Activated CD4-positive, alpha-beta memory T cell treated with anti-CD3 and anti-CD28 coated beads for 36 hours (primary cell): ENCODE measurements at regions not wholly inside any gene's neighbourhood (a gene's known extent, or its start where the extent isn't known, plus 50 kb on each side); places are given as distances from the start of the nearest gene placed in this dataset.

Experiments used
- CTCF ChIA-PET: fragments of 350-600 bp; sonication (Branson Sonifier 250); formaldehyde crosslinking; loops from one replicate; lab custom pipeline; 2021; ENCODE audit warnings: antibody characterized with exemption, inconsistent platforms; lab: Charles Lee
- POLR2A ChIA-PET: fragments of 350-600 bp; sonication (Branson Sonifier 250); formaldehyde crosslinking; loops from one replicate; lab custom pipeline; 2021; ENCODE audit warnings: antibody characterized with exemption; lab: Charles Lee
- DNase-seq: peaks from one replicate; pipeline ENCODE4 v3.0.0-alpha.2; 2020
- H3K27ac Mint-ChIP-seq: one replicate; pipeline ENCODE4 v1.8.0; 2021; ENCODE audit warnings: mixed read lengths
- H3K27me3 Mint-ChIP-seq: one replicate; pipeline ENCODE4 v1.8.0; 2021; ENCODE audit warnings: mixed read lengths
- H3K36me3 Mint-ChIP-seq: one replicate; pipeline ENCODE4 v1.8.0; 2021; ENCODE audit warnings: mixed read lengths
- H3K4me1 Mint-ChIP-seq: one replicate; pipeline ENCODE4 v1.8.0; 2021; ENCODE audit warnings: low read depth, mixed read lengths
- H3K4me3 Mint-ChIP-seq: one replicate; pipeline ENCODE4 v1.8.0; 2021; ENCODE audit warnings: mild to moderate bottlenecking, mixed read lengths
- H3K9me3 Mint-ChIP-seq: one replicate; pipeline ENCODE4 v1.8.0; 2021; ENCODE audit warnings: mixed read lengths
- intact Hi-C: fragments of 100-400 bp; cut with micrococcal nuclease; formaldehyde crosslinking; loops from one replicate; pipeline ENCODE4 v1.15.1; 2023

DNA sequence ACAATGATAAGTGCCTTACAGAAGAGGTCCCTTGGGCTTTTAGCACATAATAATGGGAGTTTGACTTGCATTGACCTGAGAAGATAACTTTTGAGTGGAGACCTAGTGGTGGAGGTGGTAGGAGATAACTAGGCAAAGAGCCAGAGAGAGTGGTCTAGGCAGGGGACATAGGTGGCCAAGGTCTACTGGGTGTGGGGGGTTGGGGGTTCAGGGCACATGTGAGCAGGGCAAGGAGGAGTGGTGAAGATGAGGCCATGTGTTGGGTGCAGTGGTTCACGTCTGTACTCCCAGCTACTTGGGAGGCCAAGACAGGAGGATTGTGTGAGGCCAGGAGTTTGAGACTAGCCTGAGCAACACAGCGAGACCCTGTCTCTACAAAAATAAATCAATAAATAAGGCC, 74.3 kb upstream of the CTNNBL1 start:
- ChIA-PET POLR2A (no interaction called here), CTCF (no interaction called here)
- H3K4me3 Mint-ChIP-seq, result no peak overlapping the region
- H3K9me3 Mint-ChIP-seq, result no peaks in the 10 kb centered on the region
- H3K27ac Mint-ChIP-seq, result no peak overlapping the region
- H3K27me3 Mint-ChIP-seq, result peaks cover 40% of the 10 kb centered on the region
- intact Hi-C loops, result no loop called here
- no peaks in the 10 kb centered on the region for H3K36me3 Mint-ChIP-seq
- H3K4me1 Mint-ChIP-seq, result no peaks in the 10 kb centered on the region
- DNase-seq, result no peak

DNA sequence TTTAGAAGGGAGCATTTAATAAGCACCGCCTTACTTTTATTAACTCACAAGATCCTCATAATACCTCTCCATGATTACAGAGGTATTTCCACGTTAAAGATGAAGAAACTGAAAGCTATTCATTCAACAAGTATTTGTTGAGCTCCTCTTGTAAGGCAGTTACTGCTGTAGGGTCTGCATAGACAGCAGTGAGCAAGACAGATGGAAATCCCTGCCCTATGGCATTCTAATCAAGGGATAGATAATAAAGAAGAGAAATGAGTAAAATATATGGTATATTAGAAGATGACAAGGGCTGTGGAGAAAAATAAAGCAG, 77.8 kb upstream of the CTNNBL1 start:
- POLR2A ChIA-PET, result no interaction called here
- Mint-ChIP-seq H3K36me3 (no peaks in the 10 kb centered on the region), H3K9me3 (no peaks in the 10 kb centered on the region), H3K4me3 (no peak overlapping the region), H3K27ac (no peak overlapping the region), H3K4me1 (no peaks in the 10 kb centered on the region), H3K27me3 (peaks cover 23% of the 10 kb centered on the region)
- CTCF ChIA-PET, result interaction anchor here (0.7 to 1.6 kb wide), 11 partner anchors 8 to 277 kb away, joined by 3 to 5 read pairs (median 3); no protein-coding TSS in a partner anchor
- no peak for DNase-seq
- intact Hi-C loops, result no loop called here

DNA sequence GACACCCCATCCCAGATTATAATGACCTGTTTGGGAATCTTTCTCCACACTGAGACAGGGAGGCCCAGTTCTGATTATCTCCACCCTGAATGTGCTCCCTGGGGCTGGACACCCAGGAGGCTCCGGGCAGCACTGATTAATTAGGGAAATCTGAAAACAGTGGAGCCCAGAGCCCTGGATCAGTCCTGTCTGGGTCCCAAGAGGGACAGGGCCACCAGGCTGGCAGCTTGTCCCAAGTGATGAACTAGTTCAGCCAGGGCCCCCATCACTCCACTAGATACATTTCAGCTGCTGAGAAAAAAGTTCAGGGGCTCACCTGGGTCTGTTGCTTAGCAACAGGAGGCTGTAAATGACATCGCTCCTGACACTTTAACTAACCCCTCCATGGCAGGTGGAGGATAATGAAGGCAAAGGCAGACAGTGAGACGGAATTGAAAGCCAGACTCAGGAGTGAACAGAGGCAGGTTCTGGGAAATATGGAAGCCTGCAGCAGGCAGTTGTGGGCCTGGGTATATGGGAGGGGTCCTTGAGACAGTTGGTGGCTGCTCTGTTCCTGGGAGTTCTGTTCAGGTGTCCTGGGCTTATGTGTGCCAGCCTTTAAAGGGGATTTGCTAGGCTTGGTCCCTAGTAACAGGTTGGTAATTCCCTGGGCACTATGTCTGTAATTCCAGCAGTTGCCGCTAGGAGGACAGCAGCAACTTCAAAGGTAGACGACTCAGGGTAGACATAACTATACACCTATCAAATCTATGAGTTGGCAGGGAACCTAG, 78.3 kb upstream of the CTNNBL1 start:
- Mint-ChIP-seq H3K4me3 (no peak overlapping the region), H3K36me3 (no peaks in the 10 kb centered on the region), H3K9me3 (no peaks in the 10 kb centered on the region), H3K27me3 (peaks cover 20% of the 10 kb centered on the region), H3K27ac (no peak overlapping the region), H3K4me1 (no peaks in the 10 kb centered on the region)
- CTCF ChIA-PET, result interaction anchor here (0.7 to 1.6 kb wide), 11 partner anchors 8 to 552 kb away, joined by 3 to 5 read pairs (median 3); no protein-coding TSS in a partner anchor
- DNase-seq, result peak; percentile 72
- intact Hi-C loops, result no loop called here
- POLR2A ChIA-PET, result no interaction called here

DNA sequence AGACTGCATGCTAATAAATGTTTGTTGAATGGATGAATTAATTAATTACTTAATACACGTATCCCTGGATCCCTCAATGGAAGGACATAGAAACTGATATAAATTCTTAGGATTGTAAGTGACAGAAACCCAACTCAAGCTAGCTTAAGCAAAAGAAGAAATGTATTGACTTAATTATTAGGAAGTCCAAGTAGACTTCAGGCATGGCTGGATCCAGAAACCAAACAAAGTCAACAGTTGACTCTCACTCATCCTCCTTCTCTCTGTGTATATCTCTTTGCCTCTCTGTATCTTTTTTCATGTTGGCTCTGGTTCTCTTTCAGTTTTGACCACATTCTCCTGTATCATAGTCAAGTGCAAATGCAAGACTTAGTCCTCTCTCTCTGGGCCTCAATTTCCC, 82.0 kb upstream of the CTNNBL1 start:
- H3K36me3 Mint-ChIP-seq, result no peaks in the 10 kb centered on the region
- intact Hi-C loops, result no loop called here
- no peak overlapping the region for H3K27ac Mint-ChIP-seq
- ChIA-PET POLR2A (no interaction called here), CTCF (no interaction called here)
- no peaks in the 10 kb centered on the region for H3K9me3 Mint-ChIP-seq
- peaks cover 12% of the 10 kb centered on the region for H3K27me3 Mint-ChIP-seq
- no peak overlapping the region for H3K4me3 Mint-ChIP-seq
- no peaks in the 10 kb centered on the region for H3K4me1 Mint-ChIP-seq
- DNase-seq, result no peak

DNA sequence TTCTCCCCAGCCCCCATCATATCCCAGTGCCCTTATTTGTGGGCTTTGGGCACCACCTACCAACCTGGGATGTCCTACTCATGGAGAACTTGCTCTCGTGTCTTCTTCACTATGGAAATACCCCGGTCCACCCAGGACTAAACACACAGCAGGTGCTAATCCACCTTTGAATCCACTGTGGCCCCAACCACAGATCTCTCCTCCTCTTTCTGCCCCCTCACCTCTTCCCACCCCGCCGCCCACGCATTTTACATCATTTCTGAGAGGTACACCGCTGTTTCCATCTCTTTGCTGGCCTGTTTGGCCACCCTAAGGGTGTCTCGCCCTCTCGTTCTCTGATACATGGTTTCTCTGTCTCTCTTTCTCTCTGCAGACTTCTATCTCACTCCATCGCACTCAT, 82.5 kb upstream of the CTNNBL1 start:
- CTCF ChIA-PET, result no interaction called here
- peaks cover 12% of the 10 kb centered on the region for H3K27me3 Mint-ChIP-seq
- POLR2A ChIA-PET, result no interaction called here
- no peaks in the 10 kb centered on the region for H3K9me3 Mint-ChIP-seq
- H3K4me1 Mint-ChIP-seq, result no peaks in the 10 kb centered on the region
- H3K36me3 Mint-ChIP-seq, result no peaks in the 10 kb centered on the region
- no peak overlapping the region for H3K4me3 Mint-ChIP-seq
- no peak for DNase-seq
- intact Hi-C loops, result no loop called here
- no peak overlapping the region for H3K27ac Mint-ChIP-seq

DNA sequence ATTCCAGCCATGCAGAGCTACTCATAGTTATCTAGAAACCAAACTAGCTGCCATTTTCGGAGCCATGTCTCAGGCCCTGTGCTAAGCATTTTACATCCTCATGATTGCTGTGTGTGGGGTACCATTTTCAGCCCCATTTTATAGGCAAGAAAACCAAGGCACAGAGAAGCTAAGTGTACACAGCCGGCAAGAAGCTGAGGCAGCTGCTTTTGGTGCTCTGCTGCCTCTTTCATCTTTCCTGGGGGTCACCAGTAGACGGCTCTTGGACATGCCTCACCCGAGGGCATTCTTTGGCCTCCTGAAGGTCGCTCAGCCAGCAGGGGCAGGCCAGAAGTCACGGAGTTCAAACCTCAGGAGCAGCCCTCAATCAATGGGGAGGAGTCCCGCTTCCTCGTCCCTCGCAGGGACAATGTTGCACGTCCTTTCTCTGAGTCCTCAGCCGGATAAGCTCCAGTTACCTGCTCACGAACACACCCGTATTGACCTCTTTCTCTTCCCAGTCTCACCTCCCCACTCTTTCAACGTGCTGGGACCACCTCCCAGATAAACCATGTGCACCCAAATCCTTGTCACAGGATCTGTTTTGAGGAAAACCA, 82.6 kb upstream of the BLCAP start:
- Mint-ChIP-seq H3K4me1 (no peaks in the 10 kb centered on the region), H3K27me3 (peaks cover 12% of the 10 kb centered on the region), H3K9me3 (no peaks in the 10 kb centered on the region), H3K36me3 (no peaks in the 10 kb centered on the region), H3K4me3 (no peak overlapping the region), H3K27ac (no peak overlapping the region)
- POLR2A ChIA-PET, result no interaction called here
- CTCF ChIA-PET, result no interaction called here
- no peak for DNase-seq
- intact Hi-C loops, result no loop called here

DNA sequence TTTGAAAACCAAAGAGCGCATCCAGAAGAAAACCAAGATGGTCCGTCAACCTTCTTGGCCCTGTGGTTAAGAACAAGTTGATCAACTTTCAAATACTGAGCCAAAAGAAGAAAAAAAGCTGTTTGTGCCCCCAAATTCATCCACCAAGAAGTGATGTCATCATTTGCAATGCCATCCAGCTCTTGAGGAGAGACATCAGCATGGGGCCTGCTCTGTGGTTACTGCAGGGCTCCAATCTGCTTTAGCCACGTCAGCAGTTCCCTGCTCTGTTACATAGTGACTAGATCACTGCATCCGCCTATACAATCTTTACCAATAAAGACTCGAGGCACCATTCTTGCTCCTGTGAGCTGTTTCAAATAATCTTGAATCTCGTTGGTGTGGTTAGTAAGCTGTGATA, 75.0 kb upstream of the BLCAP start:
- H3K4me3 Mint-ChIP-seq, result no peak overlapping the region
- POLR2A ChIA-PET, result no interaction called here
- no peaks in the 10 kb centered on the region for H3K4me1 Mint-ChIP-seq
- intact Hi-C loops, result no loop called here
- no peak for DNase-seq
- no peak overlapping the region for H3K27ac Mint-ChIP-seq
- H3K36me3 Mint-ChIP-seq, result no peaks in the 10 kb centered on the region
- peaks cover 17% of the 10 kb centered on the region for H3K27me3 Mint-ChIP-seq
- CTCF ChIA-PET, result interaction anchor here (1.6 kb wide), 1 partner anchor 14 kb away, joined by 3 read pairs; no protein-coding TSS in a partner anchor
- H3K9me3 Mint-ChIP-seq, result no peaks in the 10 kb centered on the region

DNA sequence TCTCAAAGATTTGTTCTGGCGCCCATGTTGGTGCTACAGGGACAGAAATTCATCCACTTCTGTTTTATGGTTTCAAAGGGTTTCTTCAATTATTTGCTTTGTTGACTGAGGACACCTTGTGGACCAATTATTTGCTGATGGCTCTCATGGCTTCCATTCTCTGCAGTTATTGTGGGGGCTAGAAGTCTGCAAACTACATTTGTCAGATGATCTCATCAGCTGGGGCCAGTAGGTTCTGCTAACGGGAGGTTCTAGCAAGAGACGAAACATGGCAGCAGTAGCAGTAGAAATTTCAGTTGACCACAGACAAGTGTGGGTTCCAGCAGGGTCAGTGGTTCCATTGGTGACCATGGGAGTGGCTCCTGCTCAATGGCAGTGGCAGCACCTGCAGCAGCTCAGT, 72.8 kb upstream of the BLCAP start:
- POLR2A ChIA-PET, result no interaction called here
- intact Hi-C loops, result no loop called here
- Mint-ChIP-seq H3K36me3 (no peaks in the 10 kb centered on the region), H3K4me3 (no peak overlapping the region), H3K4me1 (no peaks in the 10 kb centered on the region), H3K9me3 (no peaks in the 10 kb centered on the region), H3K27me3 (peaks cover 25% of the 10 kb centered on the region), H3K27ac (no peak overlapping the region)
- CTCF ChIA-PET, result interaction anchor here (0.5 kb wide), 1 partner anchor 324 kb away, joined by 3 read pairs; no protein-coding TSS in a partner anchor
- DNase-seq, result no peak

DNA sequence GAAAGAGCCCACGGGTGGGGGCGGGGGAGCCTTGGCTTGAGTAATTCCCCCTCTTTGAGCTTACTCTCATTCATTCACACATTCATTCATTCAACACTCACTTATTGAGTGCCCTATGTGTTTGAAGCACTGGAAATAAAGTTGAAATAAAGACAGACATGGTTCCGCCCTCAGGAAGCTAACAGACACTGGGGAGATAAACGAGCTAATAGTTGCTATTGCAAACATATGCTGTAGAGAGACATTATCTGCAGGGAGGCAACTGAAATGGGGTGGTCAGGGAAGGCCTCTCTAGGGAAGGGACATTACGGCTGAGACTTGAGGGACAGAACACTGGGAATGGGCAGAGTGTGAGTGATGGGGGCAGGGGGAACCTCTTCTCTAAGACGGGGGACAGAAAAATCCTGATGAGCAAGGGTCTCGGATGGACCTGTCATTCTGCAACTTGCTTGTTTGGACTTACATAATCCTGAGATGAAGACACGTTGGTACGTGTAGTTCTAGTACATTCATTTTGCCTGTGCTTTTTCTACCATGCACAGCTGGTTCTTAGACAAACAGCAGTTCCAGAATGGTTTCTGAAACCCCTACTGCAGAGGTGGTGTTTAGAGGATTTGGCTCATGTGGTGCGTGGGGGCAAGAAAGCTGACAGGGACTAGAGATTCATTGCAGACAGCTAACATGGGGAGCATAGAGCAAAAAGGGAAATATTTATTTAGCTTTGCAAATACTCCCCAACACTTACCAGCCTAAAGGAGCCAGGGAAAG, 71.1 kb upstream of the BLCAP start:
- ChIA-PET CTCF (interaction anchor here (0.7 kb wide), 1 partner anchor 17 kb away, joined by 3 read pairs; no protein-coding TSS in a partner anchor), POLR2A (no interaction called here)
- Mint-ChIP-seq H3K4me1 (no peaks in the 10 kb centered on the region), H3K27ac (no peak overlapping the region), H3K9me3 (no peaks in the 10 kb centered on the region), H3K27me3 (peaks cover 28% of the 10 kb centered on the region), H3K36me3 (no peaks in the 10 kb centered on the region), H3K4me3 (no peak overlapping the region)
- intact Hi-C loops, result no loop called here
- no peak for DNase-seq

DNA sequence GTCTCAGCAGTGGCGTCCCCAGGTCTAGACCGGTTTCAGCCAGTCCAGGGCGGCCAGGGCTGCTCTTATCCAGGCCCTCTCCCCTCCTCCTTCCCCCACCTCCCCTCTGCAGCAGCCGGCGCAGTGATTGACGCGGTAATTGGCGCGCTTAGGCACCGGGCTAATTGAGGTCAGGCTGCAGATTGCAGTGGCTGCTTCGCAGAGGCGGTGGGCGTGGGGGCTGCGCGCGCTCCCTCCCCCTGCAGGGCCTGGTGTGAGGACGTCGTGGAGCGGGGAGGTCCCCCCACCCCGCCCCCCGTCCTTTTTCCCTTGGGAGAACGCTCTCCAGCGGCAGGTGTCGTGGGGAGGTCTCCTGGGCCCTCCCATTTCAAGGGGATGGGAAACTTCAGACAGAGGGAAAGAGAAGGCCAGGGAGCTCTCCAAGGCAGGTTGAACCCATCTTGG, 70.4 kb upstream of the BLCAP start:
- H3K27me3 Mint-ChIP-seq, result peaks cover 28% of the 10 kb centered on the region
- intact Hi-C loops, result no loop called here
- H3K4me1 Mint-ChIP-seq, result no peaks in the 10 kb centered on the region
- ChIA-PET CTCF (no interaction called here), POLR2A (no interaction called here)
- H3K36me3 Mint-ChIP-seq, result no peaks in the 10 kb centered on the region
- no peak overlapping the region for H3K4me3 Mint-ChIP-seq
- DNase-seq, result no peak
- H3K9me3 Mint-ChIP-seq, result no peaks in the 10 kb centered on the region
- no peak overlapping the region for H3K27ac Mint-ChIP-seq

DNA sequence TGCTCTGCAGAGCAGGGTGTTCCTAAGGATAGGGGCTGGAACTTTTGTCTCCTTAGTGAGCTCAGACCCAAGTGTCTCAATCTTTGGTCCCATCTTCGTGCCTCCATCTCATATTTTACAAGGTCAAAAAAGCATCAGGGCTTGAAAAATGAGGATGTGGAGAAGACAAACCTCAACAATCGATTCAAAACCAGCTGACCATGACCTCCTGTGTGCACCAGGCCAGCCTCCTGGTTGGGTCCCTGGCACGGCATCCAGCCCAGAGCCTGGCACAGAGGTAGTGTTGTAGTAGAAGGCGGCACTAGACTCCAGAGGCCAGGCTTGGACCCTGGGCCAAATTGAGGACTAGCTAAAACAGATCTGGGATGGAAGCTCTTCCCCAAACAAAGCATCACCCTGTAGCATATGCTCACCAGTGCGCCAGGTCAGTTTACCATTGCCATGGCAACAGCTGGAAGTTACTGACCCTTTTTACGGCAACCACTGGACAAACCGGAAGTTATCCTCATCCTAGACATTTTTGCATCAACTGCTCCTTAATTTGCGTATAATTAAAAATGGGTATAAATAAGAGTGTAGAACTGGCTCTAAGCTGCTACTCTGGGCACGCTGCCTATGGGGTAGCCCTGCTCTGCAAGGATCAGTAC, 69.3 kb upstream of the BLCAP start:
- ChIA-PET CTCF (no interaction called here), POLR2A (no interaction called here)
- no peak overlapping the region for H3K27ac Mint-ChIP-seq

DNA sequence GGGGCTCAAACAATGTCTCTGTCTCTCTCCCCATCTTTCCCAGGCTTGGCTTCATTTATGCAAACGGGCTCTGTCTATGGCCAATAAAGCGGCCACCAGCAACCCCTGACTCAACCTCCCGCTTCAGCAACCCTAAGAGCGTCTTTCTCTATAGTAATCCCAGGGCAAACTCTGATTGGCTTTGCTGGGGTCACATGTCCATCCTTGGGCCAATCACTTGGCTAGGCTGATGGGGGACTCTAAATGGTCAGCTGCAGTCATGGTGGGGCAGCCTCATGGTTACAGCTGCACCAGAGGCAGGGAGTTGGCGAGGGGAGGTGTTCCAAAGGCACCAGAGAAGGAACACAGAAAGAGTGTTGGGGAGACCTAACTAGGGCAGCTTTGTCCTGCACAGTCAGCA, 68.5 kb upstream of the BLCAP start:
- ChIA-PET CTCF (no interaction called here), POLR2A (no interaction called here)
- H3K27me3 Mint-ChIP-seq, result peaks cover 35% of the 10 kb centered on the region
- no peaks in the 10 kb centered on the region for H3K4me1 Mint-ChIP-seq
- H3K27ac Mint-ChIP-seq, result no peak overlapping the region
- H3K9me3 Mint-ChIP-seq, result no peaks in the 10 kb centered on the region
- no peak overlapping the region for H3K4me3 Mint-ChIP-seq
- intact Hi-C loops, result no loop called here
- DNase-seq, result no peak
- no peaks in the 10 kb centered on the region for H3K36me3 Mint-ChIP-seq

More for the DNA sequence above, 69.3 kb upstream of the BLCAP start:
- Mint-ChIP-seq H3K36me3 (no peaks in the 10 kb centered on the region), H3K9me3 (no peaks in the 10 kb centered on the region), H3K4me3 (no peak overlapping the region), H3K4me1 (no peaks in the 10 kb centered on the region), H3K27me3 (peaks cover 31% of the 10 kb centered on the region)
- no peak for DNase-seq
- intact Hi-C loops, result no loop called here
